ELF-1 (cell line): ENCODE measurements at regions not wholly inside any gene's neighbourhood (a gene's known extent, or its start where the extent isn't known, plus 50 kb on each side); places are given as distances from the start of the nearest gene placed in this dataset.

Experiments
- DNase-seq: peaks from one replicate; pipeline ENCODE4 v3.0.0-alpha.2; 2016; ENCODE audit warnings: low read depth, low spot score

DNA sequence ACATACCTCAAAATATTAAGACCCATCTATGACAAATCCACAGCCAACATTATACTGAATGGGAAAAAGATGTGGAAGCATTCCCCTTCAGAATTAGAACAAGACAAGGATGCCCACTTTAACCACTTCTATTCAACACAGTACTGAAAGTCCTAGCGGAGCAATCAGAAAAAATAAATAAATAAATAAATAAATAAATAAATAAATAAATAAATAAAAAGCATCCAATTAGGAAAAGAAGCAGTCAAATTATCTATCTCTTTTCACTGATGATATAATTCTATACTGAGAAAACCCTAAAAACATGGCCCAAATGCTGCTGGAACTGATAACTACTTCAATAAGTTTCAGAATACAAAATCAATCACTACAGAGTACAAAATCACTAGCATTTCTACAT, 67.5 kb downstream of the PRR32 start:
- no peak for DNase-seq

DNA sequence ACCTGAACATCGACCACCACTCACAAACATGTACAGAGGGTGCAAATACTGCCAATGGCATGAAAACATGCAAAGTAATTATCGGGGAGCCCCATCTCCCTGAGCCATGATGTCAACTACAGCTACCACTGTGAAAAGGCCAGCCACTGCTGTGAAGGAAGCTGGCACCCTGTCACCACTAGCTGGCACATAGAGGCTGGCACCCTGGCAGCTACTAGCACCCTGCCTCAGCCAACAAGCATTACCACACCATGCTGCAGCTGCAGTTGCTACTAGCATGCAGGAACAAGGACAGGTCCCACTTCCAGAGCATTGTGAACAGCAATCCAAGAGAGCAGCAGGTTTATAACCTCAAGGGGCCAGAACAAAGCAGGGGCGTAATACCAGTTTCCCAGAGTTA, 81.4 kb downstream of the PRR32 start:
- DNase-seq, result no peak

DNA sequence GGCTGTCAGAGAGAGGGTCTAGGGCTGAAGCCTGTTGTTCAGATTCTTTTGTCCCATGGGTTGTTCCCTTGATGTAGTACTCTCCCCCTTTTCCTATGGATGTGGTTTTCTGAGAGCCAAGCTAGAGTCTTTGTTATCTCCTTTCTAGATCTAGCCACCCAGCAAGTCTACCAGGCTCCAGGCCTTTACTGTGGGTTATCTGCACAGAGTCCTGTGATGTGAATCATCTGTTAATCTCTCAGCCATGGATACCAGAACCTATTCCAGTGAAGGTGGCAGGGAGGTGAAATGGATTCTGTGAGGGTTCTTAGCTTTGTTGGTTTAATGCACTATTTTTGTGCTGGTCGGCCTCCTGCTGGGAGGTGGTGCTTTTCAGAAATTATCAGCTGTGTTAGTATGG, 109.5 kb downstream of the PRR32 start:
- peak; percentile 14 for DNase-seq

DNA sequence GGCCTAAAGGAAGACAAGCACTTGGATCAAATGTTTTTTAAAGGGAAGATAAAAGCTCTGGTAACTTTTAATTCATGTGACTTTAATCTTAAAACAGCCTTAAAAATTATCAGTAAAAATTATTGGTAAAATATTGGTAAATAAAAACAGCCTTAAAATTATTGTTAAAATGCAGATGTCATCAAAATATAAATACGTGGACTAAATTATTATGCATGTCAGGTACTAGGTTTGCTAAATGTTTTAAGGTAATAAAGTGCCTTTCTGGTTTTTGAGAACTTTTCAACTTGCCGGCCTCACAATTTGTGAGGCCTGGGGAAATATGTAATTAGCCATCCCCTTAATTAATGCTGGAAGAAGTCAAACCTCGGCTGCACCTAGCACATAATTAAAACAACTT, 147.7 kb downstream of the PRR32 start:
- no peak for DNase-seq

DNA sequence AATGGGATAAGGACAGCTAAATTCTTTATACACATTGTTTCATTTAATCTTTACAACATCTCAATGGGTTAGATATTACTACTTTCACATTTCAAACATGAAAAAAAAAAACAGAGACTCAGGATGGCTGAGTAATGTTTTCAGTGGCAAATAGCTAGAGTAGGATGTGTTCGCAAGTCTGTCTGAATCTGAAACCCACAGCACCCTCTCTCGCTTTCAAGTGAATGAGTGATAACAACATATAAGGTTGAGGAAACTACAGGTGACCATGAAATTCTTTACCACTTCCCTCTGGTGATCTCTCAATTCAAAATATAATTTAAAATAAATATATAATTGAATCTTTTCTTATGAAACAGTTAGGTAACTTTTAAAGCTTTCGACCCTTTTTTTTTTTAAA, 162.6 kb downstream of the PRR32 start:
- no peak for DNase-seq

DNA sequence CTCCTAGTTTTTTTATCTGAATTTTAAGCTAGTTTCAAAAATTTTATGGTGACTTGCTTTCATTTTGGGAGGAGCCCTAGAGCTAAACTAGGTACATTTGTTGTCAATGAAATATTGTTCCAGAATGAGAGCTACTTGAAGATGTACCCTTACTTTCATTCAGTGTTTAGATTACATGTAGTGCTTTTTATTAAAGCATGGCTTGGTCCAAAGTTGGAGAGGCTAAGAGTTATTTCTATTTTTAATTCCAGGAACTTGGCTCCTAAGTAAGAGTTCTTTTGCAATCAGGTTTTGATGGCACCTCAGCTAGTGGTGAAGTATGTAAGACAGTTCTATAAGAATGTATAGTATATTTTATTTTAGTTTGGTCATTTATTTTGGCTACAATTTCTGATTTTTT, 165.5 kb downstream of the PRR32 start:
- no peak for DNase-seq

DNA sequence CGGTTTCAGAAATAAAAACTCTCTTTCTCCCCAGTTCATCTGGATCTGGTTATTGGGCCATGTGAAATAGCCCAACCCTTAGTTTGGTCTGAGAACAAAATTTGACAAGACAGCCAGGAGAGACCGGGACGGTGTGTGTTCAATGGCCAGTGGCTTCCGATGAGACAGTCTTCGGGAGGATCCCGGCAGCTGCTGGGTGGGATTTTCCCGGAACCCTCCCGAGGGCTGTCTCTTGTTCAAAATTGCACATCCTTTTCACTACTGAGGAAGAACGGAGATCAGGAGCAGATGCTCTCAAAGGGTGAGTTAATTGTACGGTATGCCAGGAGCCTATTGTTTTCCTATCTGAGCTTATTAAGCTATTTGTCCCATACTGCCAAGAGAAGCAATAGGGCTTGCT, 166.5 kb downstream of the PRR32 start:
- DNase-seq, result no peak

DNA sequence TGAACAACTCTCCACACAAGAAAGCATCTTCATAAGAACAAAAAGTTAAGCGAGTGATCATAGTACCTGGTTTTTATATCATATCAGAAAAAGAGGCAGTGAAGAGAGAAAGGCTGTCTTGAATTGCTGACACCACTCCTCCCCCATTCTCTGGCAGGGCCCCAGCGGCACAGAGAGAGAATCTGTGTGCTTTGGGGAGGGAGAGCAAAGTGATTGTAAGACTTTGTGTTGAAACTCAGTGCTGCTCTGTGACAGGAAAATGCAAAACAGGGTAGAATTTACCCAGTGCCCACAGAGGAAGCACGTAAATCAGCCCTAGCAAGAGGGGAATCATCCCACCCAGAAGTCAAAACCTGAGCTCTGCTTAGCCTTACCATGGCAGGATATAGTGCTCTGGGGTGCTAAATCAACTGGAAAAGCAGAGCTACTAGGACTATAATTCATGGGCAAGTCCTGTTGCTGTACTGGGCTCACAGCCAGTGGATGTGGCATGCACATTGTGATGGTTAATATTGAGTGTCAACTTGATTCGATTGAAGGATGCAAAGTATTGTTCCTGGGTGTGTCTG, 174.6 kb downstream of the PRR32 start:
- no peak for DNase-seq

DNA sequence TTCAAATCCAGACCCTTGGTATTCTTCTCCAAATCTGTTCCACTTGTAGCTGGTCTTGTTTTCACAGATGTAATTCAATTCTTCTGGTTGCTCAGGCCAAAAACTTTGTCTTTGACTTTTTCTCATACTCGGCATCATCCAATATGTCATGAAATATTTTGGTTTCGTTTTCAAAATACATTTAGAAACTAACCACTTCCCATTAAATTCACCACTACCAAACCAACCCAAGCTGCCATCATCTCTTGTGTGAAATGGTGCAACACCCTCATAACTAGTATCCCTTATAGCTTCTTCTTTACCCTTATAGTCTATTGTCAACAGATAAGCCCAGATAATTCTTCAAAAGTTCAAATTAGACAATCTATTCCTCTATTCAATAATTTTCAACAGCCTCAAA, 192.1 kb downstream of the PRR32 start:
- DNase-seq, result no peak

DNA sequence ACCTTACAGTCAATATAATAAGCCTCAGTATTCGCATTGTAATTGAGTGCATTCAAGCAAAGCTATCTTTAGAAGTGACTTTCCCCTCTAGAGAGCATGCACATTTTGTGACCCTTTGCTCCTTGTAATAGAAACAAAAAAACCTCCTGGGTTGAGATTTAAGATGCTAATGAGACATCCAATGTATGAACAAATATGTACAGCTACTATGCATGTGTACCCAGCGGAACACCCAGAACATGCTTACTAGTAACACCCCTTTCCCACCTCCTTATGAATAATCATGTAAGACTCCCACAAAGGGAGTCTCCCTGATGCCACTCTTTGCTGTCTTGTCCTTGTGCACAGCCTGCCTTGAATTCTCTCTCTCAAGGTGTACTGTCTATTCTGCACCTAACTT, 205.5 kb downstream of the PRR32 start:
- DNase-seq, result no peak

DNA sequence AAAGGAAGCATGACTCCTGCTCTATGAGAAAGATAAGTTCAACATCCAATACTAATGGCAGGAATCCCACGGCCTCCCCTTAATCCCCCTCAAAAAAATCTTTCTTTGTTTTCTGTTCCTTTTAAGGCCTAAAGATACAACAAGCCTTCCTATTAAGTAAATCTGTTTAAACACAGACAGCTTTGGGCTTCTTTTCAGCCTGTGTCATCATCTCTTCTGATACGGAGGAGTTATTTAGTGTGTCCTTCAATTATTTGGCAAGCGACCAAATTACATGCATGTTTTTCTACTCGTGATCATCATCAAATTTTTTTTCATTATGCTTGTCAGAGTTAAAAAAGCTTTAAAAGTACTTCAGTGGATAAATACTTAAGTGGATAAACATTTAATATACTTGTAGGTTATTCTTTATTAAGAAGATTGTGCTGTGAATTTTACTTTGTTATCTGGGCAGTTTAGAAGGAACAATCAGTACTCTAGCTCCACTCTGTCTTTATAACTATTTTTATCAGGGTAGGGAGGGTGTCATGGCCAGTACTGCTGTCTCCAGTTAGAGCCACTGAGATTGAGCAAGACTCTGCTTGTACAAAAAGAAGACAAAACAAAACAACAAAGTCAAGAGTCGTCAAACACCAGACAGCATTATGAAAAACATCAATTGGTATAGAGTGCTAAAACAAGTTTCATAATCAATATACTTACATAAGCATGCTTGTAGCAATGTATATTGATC, 210.7 kb downstream of the PRR32 start:
- no peak for DNase-seq

DNA sequence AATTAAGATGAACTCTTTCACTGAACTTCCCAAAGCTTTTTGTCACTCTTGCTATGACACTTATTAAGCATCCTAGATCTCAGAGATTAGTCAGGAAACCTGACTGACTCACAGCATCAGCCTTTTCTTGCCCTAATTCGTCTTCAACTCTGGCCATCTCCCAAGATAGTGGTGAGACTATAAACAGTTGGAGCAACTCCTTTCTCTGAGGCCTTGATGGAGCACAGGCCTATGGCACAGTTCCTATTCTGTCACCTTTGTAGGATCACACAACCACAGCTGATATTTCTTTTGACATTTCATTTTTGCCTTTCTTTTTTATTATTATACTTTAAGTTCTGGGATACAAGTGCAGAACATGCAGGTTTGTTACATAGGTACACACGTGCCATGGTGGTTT, 217.6 kb downstream of the PRR32 start:
- no peak for DNase-seq

DNA sequence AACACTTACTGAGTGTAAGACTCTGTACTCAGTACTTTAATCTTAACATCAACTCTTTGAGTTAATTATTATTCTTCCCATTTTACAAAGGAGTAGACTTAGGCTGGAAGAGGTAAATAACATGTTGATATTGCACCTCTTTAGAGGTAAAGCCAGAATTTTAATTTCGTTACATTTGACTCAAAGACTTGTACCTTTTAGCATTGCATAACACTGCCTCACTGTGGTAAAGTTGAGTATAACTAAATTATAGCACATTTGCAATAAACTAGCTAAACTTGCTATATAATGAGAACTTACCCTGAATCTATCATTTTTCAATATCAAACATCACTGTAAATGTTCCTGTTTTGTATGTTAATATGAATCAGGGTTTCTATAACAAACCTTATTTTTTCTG, 218.5 kb downstream of the PRR32 start:
- DNase-seq, result no peak

DNA sequence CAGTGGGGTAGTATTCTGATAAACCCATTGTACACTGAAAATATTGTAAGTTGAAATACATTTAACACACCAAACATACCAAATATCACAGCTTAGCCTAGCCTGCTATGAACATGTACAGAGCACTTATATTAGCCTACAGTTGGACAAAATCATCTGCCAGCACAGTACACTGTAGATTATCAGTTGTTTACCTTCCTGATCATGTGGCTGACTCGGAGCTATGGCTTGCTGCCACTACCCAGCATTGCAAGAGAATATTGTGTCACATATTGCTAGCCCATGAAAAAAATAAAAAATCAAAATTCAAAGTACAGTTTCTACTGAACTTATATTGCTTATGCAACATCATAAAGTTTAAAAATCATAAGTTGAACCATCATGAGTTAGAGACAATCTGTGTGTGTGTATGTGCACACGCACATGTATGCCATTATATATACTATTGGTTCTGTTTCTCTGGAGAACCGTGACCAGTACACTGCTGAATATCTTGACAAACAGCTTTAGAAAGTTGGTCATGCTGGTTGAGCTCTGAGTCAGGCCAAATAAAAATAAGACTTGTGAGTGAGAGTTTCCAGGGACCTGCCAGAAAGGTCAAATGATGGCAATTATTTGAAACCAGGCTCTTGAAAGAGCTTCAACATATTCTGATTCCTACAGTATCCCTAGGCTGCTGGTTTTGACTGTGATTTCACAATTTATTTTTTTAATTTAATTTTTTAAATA, 238.5 kb downstream of the PRR32 start:
- DNase-seq, result no peak

DNA sequence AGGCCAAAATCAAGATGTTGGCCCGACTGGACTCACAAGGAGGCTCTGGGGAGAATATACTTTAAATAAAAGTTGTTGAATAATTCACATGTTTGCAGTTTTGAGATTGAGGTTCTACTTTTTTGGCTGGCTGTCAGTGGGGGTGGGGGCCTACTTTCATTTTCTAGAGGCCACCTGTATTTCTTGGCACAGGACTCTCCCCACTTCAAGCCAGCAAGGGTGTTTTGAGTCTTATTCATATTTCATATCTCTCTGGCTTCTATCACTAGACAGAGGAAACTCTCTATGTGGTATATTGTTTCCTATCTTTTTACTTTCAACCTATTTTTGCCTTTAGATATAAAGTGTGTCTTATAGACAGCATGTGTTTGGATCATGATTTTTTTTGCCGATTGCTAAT, 266.4 kb downstream of the PRR32 start:
- no peak for DNase-seq

DNA sequence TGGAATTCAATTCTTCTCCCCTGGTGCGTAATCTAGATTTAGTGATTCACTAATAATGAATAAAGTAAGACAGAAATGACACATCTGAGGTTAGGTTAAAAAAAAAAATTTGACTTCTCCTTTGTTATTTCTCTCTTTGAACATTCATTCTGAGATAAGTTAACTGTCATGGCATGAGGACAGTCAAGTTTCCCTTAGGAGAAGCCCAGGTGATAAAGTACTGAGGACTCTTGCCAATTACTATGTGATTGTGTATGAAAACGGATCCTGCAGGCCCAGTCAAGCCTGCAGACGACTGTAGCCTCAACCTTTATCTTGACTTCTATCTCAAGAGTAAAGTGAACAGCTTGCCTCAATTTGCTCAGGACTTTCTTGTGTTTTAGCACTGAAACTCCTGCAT, 293.2 kb downstream of the PRR32 start:
- no peak for DNase-seq

DNA sequence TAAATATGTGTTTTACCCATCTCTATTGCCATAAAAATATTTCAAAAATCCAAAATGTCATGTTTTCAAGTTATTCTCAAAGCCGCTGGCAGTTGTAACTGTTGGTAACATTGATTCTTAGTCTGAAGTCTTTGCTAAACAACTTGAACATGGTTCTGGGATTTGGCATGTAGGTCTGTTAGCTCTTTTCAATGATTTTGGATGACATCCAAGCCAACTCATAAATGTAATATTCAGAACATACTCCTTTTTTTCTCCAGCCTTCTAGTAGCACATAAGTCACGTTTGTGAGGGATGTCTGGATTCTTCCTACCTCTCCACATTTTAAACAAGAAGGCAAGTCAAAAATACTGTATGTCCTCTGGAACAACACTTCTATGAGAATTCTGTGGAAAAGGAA, 305.3 kb downstream of the PRR32 start:
- no peak for DNase-seq

DNA sequence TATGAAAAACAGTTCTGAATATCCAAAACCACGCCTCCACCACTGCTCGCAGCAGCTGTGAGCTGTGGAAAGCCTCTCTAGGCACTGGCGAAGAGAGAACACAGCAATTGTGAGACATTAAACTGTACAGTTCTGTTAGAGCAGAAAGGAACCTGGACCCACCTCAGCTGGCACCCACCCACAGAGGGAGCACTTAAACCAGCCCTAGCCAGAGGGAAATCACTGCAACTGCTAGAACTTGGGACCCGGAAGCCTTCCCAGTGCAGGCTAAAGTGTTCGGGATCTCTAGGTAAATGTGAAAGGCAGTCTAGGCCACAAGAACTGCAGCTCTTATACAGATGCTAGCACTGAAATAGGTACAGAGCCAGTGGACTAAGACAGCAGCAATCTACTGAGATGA, 308.8 kb downstream of the PRR32 start:
- DNase-seq, result peak; percentile 13

DNA sequence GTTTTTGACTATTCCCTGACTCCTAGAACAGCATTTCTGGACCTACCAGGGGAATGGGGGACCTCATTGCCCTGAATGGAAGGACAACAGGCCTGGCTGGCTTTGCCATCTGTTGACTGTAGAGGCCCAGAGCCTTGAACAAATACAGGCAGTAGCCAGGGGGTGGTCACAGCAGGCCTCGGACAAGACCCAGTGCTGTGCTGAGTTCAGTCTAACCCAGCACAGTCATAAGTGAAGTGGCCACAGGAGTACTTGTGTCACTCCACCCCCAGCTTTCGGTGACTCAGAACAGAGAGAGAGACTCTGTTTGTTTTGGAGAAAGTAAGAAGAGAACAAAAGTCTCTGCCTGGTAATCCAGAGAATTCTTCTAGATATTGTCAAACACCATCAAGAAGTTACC, 310.0 kb downstream of the PRR32 start:
- no peak for DNase-seq

DNA sequence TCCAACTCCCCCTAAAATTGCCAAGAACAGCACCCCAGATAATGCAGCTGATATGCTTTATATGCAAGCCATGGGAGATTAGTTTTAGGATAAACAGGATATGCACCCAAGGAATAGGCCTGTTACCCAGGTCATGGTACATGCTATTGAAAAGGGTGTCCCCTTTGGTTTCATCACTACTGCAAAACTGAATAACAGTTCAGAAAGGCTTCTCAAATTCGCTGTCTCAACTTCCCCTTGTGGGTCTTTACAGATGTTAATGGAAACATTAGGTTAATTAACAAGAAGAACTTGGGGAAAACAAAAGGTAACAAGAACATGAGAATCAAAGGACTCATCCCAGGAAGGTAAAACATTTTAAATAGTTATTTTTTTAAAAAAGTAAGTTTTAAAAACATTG, 318.7 kb downstream of the PRR32 start:
- no peak for DNase-seq

DNA sequence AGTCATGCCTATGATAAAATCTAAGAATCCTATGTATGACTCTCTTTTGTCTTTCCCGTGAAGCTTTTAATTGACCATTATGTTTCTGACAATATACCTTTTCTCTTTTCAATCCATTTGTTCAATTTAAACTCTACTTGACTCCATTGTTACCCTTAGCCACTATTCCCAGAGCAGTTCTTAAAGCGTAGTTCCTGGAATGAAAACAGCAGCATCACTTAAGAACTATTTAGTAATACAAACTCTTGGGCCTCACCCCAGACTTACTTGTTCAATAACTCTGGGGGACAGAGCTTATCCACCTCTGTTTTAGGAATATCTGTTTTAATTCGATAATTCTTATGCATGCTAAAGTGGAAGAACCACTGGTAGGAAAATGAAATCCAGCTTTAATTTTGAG, 358.4 kb downstream of the PRR32 start:
- DNase-seq, result no peak

DNA sequence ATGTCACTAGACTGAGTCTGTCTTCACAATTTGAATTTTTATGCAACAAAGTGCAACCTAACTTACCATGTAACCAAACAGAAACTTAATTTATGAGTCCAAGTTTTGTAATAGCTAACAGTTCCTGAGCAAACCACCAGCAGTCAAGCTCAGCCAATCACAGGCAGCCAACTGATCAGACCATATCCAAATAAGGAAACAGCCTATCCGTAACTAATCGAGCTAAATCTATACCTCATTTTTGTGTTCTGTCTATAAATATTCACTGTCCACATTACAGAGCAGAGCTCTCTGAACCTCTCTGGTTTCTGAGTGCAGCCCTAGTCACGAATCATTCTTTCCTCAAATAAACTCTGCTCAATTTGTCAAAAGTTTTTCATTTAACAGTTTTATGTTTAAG, 367.6 kb downstream of the PRR32 start:
- DNase-seq, result no peak

DNA sequence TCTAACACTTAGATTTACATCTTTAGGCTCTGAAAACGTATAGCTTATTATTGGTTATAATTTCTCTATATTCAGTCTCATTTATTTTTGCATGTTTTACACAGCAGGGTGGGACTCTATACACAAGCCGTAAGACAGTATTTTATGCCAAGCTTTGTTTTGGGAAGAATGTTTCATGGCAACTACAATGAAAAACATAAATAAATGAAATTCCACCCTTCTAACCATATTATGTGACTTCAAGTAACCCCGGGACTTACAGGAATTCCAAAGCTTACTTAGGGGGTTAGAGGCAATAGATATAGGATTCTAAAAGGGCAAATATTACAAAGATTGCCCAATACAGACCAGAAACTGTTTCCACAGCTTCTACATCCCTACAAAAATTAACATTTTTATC, 370.9 kb downstream of the PRR32 start:
- no peak for DNase-seq
